ENCODE measurements at regions not wholly inside any gene's neighbourhood (a gene's known extent, or its start where the extent isn't known, plus 50 kb on each side); places are given as distances from the start of the nearest gene placed in this dataset.
"Not testable (repeated sequence)": the region's sequence is repeated elsewhere in the genome, so short reads cannot be mapped to it uniquely, and the experiment has no call there.

DNA sequence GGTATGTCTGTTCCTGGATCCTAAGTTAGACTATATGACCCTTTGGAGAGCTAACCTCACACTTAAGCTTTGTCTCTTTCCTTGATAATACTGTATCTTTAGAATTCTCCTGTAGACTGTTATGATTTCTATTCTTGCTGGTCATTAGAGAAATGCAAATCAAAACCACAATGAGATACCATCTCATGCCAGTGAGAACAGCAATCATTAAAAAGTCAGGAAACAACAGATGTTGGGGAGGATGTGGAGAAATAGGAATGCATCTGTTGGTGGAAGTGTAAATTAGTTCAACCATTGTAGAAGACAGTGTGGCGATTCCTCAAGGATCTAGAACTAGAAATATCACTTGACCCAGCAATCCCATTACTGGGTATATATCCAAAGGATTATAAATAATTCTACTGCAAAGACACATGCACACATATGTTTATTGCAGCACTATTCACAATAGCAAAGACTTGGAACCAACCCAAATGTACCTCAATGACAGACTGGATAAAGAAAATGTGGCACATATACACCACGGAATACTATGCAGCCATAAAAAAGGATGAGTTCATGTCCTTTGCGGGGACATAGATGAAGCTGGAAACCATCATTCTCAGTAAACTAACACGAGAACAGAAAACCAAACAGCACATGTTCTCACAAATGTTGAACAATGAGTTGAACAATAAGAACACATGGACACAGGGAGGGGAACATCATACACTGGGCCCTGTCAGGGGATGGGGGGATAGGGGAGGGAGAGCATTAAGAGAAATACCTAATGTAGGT lies 867.8 kb upstream of the ADGRB3 start:
- not testable (repeated sequence) for DNase-seq (ENCODE audit: low spot score)

DNA sequence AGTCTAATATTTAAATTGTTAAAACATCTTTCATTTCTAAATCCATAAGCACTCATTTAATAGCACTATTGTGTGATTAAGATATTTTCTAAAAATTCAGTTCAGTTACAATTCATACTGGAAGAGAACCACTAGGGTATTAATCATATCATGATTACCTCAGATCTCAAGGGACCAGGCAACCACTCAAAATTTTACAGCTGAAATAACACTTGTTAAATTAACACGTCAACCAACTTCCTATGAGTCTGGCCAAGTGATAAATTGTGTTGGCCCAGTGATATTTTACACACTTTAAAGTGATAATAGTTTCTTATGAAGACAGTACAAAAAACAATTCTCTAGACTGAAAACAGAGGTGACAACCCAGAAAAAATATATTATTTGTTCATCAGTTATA lies 869.0 kb upstream of the ADGRB3 start:
- DNase-seq (ENCODE audit: low spot score): no peak

GRCh38 chr6:67759001-67759400 lies 876.1 kb upstream of the ADGRB3 start:
- no peak for DNase-seq (ENCODE audit: low spot score)

- no peak for DNase-seq (ENCODE audit: low spot score)
Observed at GRCh38 chr6:67757465-67758033, 877.5 kb upstream of the ADGRB3 start.

DNA sequence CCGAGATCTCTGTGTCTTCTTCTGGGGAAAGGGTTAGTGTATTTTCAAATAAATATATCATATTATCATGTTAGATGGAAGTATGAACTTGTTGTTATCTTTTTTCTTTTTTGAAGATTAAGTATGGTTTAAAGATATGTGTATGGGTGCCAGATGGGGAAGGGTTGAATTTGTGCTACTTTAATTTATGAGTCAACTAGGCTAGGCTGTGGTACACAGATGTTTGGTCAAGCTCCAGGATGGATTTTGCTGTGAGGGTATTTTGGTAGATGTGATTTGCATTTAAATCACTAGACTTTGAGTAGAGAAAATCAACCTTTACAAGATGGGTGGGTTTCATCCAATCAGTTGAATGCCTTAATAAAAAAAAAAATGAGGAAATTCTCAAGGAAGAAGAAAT lies 886.6 kb upstream of the ADGRB3 start:
- DNase-seq (ENCODE audit: low spot score): no peak

GRCh38 chr6:67736816-67737215 lies 898.3 kb upstream of the ADGRB3 start:
- DNase-seq (ENCODE audit: low spot score): no peak

- DNase-seq (ENCODE audit: low spot score): no peak
Observed at GRCh38 chr6:67736161-67736560, 898.9 kb upstream of the ADGRB3 start.

DNA sequence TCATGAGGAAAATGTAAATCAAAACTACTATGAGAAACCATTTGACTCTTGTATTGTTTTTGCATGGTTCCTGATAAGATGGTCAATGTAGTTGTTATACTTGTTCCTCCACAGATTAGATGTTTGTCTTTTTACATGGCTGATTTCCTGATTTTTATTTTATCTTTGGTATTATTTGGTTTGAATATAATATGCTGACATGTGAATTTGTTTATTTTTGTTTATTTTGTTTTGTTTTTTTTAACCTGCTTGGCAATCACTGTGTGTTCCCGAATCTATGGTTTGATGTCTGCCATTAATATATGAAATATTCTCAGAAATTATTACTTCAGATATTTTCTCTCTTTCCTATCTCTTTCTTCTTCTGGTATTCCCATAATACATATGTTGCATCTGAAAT lies 899.5 kb upstream of the ADGRB3 start:
- DNase-seq (ENCODE audit: low spot score): no peak

DNA sequence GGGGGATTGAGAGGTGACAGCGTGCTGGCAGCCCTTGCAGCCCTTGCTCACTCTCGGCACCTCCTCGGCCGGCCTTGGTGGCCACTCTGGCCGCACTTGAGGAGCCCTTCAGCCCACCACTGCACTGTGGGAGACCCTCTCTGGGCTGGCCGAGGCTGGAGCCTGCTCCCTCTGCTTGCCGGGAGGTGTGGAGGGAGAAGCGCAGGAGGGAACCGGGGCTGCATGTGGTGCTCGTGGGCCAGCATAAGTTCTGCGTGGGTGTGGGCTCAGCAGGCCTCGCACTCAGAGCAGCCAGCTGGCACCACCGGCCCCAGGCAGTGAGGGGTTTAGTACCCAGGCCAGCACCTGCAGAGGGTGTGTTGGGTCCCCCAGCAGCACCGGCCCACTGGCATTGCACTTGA lies 912.2 kb upstream of the ADGRB3 start:
- no peak for DNase-seq (ENCODE audit: low spot score)

- DNase-seq (ENCODE audit: low spot score): no peak
Observed at GRCh38 chr6:67717281-67717680, 917.8 kb upstream of the ADGRB3 start.

GRCh38 chr6:67706388-67706787 lies 928.7 kb upstream of the ADGRB3 start:
- DNase-seq (ENCODE audit: low spot score): no peak

DNA sequence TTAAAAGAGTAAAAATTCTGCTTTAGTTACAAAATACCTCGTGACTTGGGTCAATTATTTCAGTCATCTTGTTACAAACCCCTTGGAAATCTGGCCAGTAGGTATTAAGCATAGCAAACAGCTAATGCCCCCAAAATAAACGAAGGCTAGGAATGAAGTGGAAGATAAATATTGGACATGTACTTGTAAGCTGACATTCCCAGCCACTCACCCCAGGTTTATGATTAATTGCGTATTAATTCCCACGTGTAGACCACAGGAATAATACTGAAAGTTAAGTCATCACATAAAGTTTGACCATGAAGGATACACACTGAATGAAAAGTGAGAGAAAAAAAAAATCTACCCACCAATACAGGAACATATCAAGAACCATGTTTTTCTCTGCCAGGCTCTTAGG lies 936.5 kb upstream of the ADGRB3 start:
- no peak for DNase-seq (ENCODE audit: low spot score)

DNA sequence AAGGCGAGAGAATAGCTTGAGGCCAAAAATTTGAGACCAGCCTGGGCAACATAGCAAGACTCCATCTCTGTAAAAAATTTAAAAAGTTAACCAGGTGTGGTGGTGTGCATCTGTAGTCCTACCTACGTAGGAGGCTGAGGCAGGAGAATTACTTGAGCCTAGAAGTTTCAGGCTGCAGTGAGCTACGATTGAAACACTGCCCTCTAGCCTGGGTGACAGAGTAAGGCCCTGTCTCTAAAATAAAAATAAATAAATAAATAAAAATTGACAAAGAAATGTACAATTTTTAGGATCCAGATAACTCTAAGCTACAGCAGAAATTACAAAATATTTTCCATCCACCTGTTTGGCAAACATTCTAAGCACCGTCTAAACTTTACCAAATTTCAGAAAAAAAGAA lies 941.0 kb upstream of the ADGRB3 start:
- no peak for DNase-seq (ENCODE audit: low spot score)

DNA sequence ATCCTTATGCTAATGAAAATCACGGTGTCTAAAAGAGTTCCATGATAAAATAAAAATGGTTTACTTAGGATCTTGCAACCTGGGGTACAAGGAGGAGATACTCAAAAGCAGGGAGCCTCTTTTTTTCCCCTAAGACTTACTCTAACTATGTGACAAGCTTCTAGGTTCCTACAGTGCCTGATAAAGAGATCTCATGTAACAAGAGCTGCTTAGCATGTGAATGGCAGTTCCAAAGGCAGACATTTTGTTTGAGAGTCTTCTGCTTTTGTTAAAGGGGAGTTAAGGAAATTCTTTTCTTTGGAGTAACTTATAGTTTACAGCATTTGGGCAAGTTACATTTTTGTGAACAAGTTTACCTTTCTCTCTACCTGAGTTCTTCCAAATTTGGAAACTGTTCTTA lies 945.8 kb upstream of the ADGRB3 start:
- no peak for DNase-seq (ENCODE audit: low spot score)

GRCh38 chr6:67687396-67687795 lies 947.7 kb upstream of the ADGRB3 start:
- no peak for DNase-seq (ENCODE audit: low spot score)

- DNase-seq (ENCODE audit: low spot score): not testable (repeated sequence)
Observed at GRCh38 chr6:67686225-67686624, 948.9 kb upstream of the ADGRB3 start.

- DNase-seq (ENCODE audit: low spot score): no peak
Observed at GRCh38 chr6:67683960-67684359, 951.1 kb upstream of the ADGRB3 start.

GRCh38 chr6:67680297-67680932 lies 954.7 kb upstream of the ADGRB3 start:
- no peak for DNase-seq (ENCODE audit: low spot score)

- no peak for DNase-seq (ENCODE audit: low spot score)
Observed at GRCh38 chr6:67679566-67680296, 955.4 kb upstream of the ADGRB3 start.

GRCh38 chr6:67676892-67677291 lies 958.2 kb upstream of the ADGRB3 start:
- no peak for DNase-seq (ENCODE audit: low spot score)

DNA sequence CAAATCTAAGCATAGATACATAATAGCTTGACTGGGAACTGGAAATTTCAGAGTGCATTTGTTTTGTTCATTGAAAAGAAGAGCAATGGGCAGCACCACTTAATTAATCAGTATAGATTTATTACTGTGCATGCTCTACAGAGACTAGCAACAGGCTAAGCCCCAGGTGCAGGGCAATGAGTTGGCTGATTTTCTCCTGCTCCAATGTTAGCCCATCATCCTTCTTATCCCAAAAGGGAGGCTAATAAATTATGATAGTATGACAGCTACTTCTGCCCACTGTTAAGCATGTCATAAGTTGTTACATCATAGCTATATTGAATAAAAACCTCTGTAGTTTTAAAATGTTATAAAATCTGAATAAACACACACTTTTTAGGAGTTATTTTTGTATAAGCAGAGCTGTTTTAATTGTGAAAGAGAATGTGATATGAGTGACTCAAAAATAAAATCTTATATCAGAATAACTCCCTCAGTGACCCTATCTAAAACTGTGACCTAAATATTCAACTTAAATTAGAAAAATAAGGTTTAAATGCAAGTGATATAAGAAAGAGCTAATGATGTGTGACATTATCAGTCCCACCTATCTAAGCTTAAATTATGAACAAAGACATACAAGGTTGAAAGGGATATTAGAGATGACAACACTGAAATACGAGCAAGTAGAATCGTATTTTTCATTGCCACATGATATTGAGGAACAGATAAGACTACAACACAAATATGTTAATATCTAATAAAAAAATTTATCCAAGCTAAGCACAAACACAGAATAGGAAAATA lies 967.3 kb upstream of the ADGRB3 start:
- DNase-seq (ENCODE audit: low spot score): no peak
